Fibroblast of the aortic adventitia (primary cell): ENCODE measurements at regions not wholly inside any gene's neighbourhood (a gene's known extent, or its start where the extent isn't known, plus 50 kb on each side); places are given as distances from the start of the nearest gene placed in this dataset.

Experiments used
- DNase-seq: peaks from one replicate; pipeline ENCODE4 v3.0.0-alpha.2; 2010; ENCODE audit warnings: low read depth
- H3K4me3 ChIP-seq: 2 replicates; pipeline ENCODE4 v1.5.1; 2011; ENCODE audit warnings: low read depth, mild to moderate bottlenecking, control low read depth, low read length, moderate library complexity
- TF ChIP-seq, protein P1 (sequence below): IDR thresholded peaks from 2 replicates; pipeline ENCODE4 v1.5.1; 2011; ENCODE audit warnings: mild to moderate bottlenecking, low read length, control low read depth, inconsistent platforms; ENCODE audit not compliant: insufficient read depth

DNA sequence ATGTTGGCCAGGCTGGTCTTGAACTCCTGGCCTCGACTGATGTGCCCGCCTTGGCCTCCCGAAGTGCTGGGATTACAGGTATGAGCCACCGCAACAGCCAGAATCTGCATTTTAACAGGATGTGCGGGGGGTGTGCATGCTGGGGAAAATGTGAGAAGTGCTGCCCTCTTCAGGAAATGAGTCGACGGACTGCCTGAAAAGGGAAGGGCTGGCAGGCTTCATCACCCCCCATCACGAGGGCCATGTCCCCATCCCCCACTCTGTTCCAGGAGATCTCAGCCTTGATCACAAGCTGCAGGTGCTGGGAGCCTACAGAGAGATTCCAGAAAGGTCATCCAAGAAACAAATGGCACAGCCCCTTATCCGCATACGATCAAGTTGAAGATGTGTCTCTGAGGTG lies 195.3 kb upstream of the RPL38 start:
- TF ChIP-seq, protein P1, sequence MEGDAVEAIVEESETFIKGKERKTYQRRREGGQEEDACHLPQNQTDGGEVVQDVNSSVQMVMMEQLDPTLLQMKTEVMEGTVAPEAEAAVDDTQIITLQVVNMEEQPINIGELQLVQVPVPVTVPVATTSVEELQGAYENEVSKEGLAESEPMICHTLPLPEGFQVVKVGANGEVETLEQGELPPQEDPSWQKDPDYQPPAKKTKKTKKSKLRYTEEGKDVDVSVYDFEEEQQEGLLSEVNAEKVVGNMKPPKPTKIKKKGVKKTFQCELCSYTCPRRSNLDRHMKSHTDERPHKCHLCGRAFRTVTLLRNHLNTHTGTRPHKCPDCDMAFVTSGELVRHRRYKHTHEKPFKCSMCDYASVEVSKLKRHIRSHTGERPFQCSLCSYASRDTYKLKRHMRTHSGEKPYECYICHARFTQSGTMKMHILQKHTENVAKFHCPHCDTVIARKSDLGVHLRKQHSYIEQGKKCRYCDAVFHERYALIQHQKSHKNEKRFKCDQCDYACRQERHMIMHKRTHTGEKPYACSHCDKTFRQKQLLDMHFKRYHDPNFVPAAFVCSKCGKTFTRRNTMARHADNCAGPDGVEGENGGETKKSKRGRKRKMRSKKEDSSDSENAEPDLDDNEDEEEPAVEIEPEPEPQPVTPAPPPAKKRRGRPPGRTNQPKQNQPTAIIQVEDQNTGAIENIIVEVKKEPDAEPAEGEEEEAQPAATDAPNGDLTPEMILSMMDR = no peak
- H3K4me3 ChIP-seq = no peak overlapping the region
- DNase-seq = no peak

DNA sequence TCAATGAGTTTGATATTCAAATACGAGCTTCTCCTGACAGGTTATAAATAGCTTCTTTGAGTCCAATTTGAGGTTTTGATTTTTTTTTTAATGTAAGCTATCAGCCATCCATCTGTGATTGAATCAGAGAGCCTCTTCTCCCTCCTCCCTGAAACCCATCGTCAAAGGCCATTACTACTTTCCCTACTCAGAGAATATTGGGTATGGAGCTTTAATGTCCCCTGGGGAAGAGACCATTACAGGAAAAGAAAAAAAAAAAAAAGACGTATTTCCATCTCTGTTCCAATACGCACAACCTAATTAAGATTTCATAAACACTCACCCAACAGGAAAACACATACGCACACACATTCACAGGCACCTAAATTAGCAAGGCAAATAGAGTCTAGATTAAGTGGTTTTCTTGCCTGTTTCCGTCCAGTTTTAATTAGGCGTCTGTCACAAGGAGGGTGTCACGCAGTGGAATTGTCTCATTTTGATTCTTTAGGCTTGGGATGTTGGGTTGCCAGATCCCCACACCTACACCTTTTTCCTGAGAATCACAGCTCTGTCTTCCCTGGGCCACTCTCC lies 194.3 kb upstream of the RPL38 start:
- DNase-seq = no peak
- TF ChIP-seq, protein P1 = no peak
- no peak overlapping the region for H3K4me3 ChIP-seq

DNA sequence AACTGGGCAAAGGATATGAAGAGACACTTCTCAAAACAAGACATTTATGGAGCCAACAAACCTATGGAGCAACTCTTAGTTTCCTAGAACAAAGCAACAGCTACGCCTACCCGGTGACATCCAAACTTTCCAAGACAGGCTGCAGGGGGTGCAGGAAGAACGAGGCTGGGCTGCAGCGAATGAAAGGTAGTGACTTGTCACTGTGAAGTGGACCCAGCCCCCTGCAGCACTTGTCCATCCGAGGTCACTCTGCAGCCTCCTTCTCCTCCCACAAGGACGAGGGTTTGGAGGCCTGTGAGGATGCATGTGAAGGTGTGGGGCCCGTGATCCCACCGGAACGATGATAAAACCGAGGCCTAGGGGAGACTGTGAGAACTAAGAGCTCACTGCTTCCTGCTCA lies 192.6 kb upstream of the RPL38 start:
- TF ChIP-seq, protein P1 = no peak
- no peak for DNase-seq
- no peak overlapping the region for H3K4me3 ChIP-seq

DNA sequence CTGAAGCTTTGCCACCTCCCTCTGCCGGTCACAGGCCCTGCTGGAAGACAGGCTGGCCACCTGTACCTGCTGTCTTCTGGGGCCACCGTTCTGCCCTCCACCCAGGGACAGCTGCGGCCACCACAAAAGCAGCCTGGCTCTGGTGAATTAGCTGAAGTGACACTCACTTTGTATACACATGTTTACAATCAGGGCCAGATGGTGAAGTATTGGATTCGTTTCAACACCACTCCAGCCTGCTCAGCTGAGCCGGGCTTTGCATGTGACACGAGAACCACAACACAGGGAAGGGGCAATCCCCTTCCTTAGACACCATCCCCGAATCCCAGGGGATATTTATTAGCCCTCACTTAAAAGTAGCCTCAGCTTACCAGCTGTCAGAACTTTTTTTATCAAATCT lies 191.5 kb upstream of the RPL38 start:
- no peak for DNase-seq
- H3K4me3 ChIP-seq = no peak overlapping the region
- TF ChIP-seq, protein P1 = no peak

DNA sequence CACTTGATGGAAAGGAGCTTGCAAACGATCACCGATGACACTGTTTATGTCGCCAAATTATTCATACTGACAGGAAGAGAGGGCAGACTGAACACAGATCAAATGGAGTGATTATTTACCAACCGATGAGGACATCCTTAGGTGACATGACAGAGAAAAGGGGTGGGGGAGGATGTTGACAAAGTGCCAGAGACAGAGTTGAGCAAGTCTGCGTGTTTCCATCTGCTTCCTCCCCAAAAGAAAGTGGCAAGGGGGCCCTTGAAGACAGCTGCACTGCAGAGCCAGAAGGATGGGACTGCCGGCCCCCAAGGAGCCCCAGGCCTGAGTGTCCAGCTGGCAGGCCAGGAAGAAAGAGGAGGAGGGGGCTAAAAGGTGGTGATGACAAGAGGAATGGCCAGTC lies 191.0 kb upstream of the RPL38 start:
- DNase-seq = no peak
- H3K4me3 ChIP-seq = no peak overlapping the region
- TF ChIP-seq, protein P1 = no peak

DNA sequence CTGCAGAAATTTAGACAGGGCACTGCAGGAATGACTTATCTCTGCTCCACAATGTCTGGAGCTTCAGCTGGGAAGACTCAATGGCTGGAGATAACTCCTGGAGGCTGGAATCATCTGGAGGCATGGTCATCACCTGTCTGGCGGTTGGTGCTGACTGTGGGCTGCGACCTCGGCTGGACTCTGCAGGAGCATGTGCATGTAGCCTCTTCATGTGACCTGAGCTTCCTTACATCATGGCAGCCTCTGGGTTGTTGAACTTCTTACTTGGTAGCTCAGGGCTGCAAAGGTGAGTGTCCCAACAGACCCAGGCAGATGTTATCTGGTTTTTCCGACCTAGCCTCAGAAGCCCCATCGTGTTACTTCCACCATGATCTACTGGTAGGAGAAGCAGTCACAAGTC lies 188.2 kb upstream of the RPL38 start:
- TF ChIP-seq, protein P1 = no peak
- no peak overlapping the region for H3K4me3 ChIP-seq
- no peak for DNase-seq

DNA sequence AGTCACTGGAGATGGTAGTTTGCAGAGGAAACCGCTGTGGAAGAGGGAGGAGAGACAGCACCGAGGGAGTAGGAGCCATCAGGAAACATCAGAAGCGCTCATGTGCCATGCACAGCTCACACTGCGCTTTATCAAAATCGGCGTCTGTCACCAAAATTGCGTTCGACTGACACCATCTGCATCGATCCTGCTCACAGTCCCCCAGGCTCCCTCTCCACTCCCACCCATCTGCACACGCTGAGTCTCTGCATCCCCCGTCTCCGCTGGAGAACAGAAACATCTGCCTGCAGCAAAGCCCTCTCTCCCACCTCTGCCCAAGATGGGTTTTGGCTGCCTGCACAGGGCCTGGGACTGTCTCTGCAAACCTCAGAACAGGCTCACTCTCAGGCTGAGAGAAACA lies 187.5 kb upstream of the RPL38 start:
- H3K4me3 ChIP-seq = no peak overlapping the region
- TF ChIP-seq, protein P1 = no peak
- no peak for DNase-seq
